HG03571 (cell line): ENCODE measurements at regions not wholly inside any gene's neighbourhood (a gene's known extent, or its start where the extent isn't known, plus 50 kb on each side); places are given as distances from the start of the nearest gene placed in this dataset.

Source experiments
- ATAC-seq: cut with Tn5 transposase; IDR thresholded peaks from one replicate; pipeline ENCODE4 v1.9.1; 2021; ENCODE audit not compliant: unreplicated experiment

DNA sequence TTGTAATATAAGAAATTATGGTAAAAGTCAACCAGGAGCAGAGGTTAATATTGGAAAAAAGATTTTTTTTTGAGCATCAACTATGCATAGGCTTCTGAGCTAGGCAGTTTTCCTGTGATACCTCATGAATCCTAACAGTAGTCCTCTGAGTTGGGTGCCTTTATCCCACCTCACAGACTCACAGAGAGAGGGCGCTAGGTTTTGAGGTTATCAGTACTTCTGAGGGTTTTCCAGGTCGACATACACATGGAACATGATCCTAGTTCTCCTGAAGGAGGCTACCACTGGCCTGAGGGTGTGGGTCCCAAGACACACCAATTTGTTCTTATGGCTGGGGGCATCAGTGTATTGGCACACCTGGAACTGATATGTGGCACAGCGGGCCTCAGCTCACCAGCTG is 358.8 kb upstream of the JAG1 start:
- no peak for ATAC-seq

DNA sequence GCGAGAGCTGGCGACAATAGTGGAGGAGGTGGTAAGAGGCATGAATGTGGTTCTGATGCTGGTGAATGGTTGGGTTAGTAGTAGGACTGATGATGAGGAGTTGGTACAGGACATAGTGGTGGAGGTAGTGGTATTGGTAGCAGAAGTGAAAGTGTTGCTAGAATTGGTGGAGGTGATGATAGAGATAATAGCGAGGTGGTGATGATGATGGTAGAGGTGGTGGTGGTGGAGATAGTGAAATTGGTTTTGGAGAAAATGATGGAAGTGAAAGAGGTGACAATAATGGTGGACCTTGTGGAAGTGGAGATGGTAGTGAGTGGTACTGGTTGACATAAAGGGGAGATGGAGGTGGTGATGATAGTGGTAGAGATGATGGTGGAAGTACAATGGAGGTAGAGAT is 360.2 kb upstream of the JAG1 start:
- ATAC-seq, result no peak

DNA sequence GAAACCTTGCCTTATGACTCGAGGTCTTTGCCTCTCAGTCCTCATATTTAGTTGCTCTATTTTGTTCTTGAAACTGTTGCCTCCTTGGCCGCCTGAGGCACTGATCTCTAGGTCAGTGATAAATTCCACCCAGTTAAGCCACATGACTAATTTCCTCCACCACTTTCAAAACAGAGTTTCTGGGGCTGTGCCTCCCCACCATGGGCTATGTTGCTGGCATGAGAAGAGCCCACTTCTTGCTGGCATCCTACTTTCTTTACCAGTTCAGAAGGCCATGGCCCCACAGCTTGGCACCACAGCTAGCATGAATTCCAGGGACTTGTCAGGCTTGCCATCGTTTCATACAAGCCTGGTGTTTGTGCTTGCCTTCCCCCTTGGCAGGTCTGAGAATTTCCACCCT is 361.4 kb upstream of the JAG1 start:
- no peak for ATAC-seq

DNA sequence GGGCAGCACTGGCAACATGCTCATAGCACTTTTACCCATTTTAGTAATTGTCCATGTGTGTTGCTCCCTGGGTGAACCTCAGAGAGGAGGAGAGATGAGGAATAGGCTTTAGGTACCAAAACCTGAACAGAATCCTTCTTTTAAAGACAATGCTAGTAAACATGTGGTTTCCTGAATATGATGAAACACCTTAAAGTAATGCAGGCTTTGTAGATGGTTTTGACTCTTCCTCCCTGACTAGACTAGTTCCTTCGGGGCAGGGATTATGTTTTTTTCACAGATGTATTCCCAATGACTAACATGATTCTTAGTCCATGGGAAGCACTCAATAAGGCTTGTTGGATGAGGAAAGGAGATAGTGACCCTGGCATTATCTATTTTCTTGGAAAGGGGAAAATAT is 367.6 kb upstream of the JAG1 start:
- ATAC-seq, result no peak

DNA sequence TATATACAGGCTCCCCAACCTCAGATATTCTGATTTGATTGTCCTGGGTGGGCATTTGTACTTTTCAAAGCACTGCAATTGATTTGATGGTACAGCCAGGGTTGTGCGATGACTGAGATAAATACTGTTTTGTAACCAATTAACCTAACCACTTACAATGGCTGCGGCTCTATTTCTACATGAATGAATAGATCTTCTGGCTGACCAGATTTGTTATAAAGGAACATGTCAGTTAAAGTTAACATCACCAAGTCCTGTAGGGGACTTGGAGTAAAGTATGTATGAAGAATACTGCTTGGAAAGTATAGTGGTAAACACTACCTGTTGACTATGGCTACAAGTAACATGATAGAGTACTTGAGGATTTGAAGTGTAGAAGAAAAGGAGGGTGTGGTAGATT is 369.2 kb upstream of the JAG1 start:
- ATAC-seq, result no peak

DNA sequence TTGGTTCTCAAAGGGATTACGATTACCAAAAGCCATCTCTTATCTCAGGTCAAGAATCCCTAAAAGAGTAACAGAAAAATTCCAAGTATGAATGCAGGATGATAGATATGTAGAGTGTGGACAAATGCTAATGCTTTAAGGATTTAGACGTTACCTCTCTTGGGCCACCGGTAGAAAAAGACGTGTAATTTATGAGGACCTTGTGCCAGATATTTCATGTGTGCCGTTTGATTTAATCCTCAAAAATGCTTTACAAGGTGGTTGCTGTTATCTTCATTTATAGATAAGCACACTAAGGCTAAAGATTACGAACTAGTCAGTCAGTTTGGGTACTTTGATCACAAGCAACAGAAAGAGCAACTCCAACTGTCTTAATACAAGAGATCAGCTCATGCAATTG is 370.8 kb upstream of the JAG1 start:
- no peak for ATAC-seq

DNA sequence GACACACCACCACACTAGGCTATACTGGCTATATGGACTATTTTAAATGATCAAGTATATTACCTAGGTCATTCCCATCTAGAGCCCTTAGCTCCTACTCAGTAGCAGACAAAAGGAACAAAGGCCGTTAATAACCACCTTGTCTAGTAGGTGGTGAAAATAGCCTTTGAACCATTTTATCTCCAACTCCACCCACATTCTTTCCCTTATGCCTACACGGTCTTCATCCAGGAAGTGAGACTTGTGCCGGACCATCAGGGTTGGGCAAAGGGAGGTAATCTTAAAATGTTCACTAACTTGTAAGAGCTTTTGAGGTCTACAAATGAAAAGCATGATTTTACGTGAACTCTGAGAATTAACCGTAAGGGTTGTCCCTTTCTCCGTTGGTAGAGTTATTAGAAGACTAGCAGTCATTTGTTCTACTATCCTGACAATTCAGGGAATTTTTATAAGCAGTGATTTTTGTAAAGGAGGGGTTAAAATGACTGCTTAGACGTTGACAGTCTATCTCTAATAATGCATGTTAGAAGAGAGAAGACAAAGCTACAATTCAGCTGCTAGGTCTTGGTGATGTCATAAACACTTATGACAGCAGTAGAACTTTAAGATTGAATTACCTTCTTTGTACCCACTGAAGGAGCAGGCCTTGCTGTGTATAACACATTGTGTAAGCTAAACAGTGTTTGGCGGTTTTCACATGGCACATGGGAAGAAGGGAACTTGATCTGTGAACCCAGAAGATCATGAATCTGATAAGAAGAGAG is 371.8 kb upstream of the JAG1 start:
- no peak for ATAC-seq

DNA sequence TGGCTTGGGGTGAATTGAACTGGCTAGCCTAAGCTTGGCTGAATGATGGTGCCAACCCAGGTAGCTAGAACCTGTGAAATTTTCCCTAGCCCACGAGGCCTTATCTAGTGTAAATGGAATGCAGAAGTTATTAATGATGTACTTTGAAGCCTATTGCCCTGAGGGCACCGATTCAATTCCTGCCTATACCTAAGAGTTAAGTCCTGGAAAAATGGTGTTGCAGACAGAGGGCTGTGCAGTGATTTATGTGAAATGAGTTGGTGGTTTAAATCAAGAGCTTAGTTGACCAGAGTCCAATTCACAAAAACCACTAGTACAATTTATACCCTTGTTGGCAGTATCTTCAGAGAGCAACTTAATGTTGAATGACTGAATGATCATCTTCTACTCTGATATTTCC is 373.8 kb upstream of the JAG1 start:
- no peak for ATAC-seq

DNA sequence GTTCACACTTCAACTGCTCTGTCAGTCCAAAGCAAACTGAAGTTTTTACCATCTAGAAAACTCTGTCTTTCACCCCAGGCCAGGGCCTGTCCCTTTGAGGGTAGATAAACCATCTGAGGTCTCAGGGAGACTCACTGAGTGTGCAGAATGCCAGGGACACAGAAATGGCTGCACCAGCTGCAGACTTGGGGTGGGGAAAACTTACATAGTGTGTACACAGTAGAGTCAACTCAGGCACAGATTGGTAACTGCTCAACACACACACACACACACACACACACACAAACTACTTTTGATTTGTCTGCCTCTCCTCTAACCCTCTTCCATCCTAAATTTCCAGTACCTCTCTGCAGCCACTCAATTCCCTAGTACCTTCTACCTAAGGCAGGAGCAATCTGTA is 374.9 kb upstream of the JAG1 start:
- ATAC-seq, result no peak

DNA sequence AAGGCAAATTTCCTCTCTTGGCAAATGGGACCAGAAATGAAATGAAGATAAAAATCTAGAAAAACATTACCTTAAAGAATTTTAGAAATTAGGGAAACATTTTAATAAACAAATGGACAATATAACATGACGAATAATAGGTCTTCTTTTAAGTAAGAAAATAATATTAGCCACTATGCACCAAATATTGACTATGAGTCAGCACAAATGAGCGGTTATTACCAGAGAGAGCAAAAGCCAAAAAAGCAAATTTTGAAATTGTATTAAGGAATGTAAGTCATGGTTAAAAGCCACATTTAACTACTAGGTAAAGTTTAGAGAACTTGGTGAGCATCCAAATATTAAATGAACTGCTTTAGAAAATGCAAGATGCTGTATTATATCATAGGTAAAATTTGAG is 376.6 kb upstream of the JAG1 start:
- no peak for ATAC-seq

DNA sequence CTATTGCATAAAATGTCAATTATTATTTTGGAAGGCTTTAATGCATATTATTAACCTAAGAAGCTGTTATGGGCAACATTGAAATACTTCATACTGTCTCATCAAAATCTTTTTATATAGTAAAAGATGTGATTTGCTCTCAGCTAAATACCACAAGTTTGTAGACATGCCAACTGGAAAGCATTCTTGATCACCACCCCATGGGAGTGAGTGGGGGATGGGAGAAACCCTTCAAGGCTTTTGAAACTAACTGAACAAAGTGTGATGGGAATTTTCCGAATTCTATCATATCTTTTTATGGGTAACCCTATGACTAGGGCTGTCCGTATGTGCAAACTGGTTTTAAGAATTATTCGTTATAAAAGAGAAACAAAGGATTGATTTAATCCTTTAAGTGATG is 377.3 kb upstream of the JAG1 start:
- no peak for ATAC-seq

DNA sequence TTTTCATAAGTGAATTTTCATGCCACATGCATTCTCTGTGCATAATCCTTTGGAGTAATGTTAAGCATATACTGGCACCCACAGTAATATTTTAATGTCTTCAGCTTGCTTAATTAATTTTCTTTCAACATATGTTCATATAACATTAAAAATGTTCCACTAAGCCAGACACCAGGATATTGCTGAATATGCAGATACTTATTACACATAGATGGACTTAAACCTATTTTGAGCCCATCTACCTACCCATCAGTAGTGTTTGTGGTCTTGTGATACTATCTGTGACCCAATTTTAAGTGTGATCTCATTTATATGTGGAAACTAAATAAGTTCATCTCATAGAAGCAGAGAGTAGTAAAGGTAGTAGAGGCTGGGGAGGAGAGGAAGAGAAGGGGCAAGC is 379.5 kb upstream of the JAG1 start:
- ATAC-seq, result no peak

DNA sequence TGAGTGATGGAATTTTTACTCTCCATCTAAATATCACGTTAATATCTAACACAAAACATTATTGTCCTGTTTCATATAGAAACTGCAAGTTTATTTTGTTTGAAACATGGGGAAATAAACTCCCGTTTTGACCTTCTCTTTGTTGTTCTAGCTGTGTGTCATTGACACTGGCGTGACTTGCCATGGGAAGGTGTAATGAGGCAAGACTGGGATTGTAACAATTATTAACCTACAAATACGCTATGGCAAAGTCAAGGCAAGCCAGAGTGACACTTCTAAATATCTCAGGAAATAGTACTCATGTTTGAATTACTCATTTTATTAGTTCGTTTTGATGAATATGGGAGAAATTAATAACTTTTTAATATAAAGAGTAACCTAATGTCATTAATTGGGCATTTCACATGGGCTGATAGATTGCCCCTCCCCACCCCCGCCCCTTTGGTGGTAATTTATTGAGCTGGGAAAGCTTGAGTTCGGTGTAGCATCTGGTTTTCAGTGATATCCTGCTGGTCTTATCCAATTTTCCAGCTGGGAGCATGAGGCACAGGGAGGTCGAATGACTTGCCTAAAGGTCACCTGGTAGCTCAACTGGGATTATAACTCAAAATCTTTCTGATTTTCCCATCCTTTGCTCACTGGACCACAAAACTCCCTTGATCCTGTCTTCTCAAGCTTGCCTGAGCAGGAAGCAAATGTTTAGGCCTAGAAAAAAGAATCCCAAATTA is 380.6 kb upstream of the JAG1 start:
- ATAC-seq, result no peak

DNA sequence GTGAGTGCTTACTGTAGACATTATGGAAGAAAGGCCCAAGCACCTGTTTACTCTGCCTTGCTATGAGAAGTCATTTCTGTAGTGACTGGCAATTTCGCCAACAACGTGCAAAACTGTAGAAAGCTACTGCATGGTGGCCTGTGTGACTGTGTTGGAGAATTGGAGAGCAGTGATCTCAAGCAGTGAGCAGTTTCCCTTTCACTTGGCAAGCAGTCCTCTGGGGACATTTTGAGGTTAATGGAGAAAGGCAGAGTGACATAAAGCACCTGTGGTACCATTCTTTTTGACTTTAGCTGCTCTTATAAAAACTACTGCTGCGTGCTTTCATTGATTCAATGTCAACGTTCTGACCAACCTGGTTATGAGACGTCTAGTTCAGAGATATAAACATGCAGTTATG is 382.6 kb upstream of the JAG1 start:
- no peak for ATAC-seq

DNA sequence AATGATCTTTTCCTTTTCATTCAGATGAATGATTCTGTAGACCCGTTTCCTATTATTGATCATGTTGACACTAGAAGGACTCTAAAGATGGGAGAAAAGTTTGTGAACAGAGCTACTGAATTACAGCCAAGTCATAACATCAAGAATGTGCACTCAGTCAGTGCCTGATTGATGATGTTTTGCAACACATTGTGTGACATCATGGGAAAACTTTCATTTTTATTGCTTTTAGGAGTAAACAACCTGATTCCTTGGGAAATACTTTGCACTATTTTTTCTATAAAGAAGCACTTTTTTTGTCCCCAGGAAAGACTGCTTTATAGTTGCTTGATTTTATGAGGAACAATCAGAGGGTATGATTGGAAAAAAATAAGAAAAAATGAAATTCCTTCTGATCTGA is 383.8 kb upstream of the JAG1 start:
- ATAC-seq, result no peak

DNA sequence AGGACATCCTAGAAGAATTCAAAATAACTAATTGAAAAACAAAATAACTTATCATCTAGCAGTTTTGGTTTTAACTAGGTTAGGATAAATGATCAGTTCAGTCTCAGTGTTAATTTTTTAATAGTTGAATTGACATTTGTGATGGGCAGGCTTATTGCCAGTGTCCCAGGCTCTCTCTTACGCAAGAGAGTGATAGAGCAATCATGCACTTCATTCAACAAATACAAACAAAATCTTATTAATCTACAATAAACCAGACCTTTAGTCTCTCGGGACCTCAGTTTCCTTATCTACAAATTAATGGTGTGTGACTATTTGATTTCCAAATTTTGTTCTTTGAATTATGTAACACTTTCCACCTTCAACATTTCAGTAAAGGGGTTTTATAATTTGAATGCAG is 385.9 kb upstream of the JAG1 start:
- ATAC-seq, result no peak

DNA sequence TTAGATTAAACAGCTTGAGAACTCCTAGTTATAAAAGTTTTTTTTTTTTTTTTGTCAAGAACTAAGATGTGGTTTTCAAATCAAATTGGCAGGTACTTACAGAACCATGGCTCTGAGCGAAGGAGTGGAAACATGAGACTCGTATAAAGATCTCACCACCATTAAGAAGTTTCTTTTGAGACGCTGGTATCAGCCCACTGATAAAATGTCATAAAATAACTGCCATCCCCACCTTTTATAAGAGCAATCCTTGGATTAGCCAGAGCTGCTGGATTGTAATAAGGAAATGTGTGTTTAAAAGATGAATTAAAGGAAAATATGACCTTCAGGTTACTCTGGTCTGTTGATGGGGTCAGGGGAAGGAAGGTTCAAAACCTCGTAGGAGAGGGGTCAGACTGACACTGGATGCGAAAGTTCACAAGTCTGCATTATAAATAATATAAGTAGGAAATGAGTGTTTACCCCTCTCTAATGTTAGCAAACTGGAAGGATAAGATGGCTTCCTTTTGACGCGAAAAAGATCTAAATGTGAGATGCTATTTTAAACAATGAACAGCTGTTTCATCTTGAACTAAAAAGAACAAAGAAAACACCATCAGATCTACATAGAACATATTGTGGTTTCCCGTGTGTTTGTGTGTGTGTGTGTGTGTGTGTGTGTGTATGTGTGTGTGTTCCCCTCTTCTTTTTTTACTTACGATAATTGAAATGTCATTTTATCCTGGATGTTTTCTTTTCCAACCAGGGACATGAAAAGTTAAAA is 386.8 kb upstream of the JAG1 start:
- ATAC-seq, result no peak

DNA sequence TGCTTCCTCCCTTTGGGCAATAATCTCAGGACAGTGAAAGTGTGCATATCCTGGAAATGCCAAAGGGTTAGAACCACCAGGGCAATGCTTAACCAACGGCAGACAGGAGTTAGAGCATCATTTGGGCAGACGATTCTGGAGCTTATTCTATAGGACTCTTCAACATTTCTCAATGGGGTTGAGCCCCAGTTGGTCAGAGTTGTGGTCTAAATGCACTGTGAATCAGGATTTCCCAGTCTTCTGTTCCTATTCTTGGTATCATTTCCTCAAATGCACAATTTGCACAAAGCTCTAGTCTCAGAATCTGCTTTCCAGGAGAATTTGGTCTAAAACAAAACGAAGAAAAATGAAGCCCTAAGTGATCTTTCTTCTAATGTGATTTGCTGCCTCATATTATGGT is 389.6 kb upstream of the JAG1 start:
- ATAC-seq, result no peak

DNA sequence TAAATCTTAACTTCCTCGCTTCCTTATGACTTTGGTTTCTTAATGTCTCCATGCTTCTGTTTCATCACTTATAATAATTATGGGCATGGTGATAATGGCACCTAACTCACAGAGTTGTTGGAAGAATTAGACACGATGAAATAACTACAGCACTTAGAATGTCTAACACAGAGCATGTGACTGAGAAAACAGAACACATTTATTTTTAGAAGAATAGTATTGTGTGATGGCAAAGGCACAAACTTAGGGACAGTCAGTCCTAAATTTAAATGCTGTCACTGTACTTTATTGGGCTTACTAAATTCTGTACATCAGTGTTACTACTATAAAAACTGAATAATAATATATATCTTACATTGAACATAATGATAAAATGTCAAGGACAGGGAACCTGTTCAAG is 391.1 kb upstream of the JAG1 start:
- ATAC-seq, result no peak

DNA sequence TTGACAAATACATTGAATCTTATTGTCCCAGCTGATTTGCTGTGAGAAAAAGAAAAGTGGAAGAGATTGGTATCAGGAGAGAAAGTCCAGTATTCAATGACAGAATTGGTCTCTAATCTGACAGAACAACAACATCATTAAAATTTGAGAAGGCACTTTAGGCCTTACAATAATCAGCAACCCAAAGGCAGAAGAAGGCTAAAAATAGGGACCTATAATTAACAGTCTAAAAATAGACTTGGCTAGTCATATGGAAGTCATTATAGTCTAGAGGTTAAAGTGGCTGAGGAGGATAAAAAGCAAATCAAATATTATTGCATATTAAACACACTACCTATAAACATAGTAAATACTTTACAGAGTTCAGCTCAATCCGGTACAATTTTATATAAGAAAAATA is 393.6 kb upstream of the JAG1 start:
- ATAC-seq, result no peak

DNA sequence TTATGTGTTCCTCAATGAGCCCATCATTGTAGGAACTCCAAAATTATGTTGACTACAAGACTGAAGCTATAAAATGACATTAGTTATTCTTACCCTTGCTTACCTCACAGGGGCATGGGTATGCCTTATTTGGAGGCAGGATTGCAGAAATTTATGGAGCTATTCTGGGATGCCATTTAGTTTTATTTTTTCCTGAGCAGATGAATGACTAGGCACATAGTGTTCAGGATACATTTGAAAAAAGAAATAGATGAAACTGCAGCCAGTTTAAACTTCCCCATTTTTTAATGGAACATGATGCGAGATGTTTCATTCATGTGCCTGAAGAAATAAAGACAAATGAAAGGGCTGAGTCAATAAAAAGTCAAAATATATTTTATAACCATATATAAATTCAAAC is 399.2 kb upstream of the JAG1 start:
- ATAC-seq, result no peak

DNA sequence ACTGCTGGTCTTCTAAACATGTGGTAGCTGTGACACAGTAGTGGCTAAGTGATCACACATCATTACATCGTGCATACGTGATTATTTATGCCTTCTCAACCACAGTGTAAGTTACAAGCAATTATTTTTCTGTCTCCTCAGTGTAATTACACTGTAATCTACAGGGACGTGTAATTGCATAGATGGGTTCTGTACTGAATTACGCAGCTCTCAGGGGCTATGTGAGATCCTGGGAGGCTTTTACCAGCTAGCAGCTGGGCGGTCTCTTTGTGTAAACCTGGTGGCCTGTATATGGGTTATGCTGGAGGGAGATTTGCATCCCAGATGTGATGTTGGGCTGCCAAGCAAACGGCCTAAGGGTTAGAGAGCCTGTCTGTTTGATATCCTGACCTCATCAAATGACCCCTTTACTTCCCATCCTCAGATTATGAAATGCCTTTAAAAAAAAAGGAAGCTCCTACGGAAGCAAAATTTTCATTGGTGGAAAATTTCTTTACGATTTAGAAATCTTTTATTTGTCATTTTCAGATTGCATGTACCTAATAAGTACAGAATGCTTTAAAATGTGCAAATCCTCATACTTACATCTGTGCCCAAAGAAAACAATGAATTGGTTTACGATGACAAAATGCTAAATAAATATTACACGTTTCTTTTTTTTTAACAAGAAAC is 402.8 kb upstream of the JAG1 start:
- no peak for ATAC-seq
